ENCODE measurements at regions not wholly inside any gene's neighbourhood (a gene's known extent, or its start where the extent isn't known, plus 50 kb on each side); places are given as distances from the start of the nearest gene placed in this dataset.
"Not testable (repeated sequence)": the region's sequence is repeated elsewhere in the genome, so short reads cannot be mapped to it uniquely, and the experiment has no call there.

- DNase-seq, result not testable (repeated sequence)
Observed at GRCh38 chr7:150110882-150111281, 212.3 kb upstream of the LRRC61 start.

DNA sequence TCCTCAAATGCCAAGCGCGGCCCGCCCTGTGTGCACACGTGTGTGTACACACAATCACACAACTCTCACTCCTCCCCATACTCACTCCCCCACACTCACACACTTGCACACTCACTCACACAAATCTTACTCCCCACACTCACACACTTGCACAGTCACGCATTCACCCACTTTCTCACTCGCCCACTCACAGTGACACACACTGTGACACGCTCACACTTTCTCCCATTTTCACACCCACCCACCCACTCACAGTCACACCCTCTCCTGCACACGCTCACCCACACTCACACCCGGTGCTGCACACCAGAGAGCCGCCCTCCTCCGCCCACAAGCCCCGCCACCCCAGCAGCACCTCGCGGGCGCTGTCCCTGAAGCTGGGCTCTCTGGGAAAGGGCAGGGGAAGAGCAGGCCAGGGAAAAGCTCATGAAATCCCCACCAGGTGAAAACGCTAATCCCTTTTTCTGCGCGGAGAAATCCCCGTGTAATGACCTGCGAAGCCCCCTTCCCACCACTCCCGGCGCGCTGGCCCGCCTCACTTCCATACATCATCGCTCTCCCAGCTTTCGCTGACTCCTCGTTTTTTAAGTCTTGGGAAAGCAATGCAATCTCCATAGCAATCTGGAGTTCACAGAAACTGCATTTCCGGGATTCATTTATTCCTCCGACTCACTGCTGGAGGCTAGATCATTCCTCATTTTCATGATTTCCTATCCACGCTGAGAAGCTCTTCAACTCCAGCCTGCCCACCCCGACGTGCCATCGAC is 211.6 kb upstream of the LRRC61 start:
- DNase-seq, result not testable (repeated sequence)

GRCh38 chr7:150113301-150113700 is 209.9 kb upstream of the LRRC61 start:
- not testable (repeated sequence) for DNase-seq

DNA sequence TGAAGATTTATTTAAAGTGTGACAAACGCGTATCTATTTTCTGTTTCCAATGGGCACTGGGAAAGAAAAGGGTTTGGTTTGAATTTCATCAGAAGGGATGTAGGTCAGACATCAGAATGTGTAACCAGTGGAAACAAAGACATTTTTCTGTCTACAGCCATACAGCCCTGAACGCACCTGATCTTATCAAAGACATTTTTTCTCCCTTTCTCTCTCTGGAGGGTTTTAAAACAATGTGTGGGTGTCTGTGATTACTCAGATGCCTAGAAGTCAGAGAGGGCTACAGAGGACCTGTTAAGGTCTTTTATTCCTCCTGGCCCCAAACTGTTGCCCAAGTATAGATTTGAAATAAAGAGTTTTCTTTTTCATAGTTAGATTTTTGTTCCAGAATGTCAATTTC is 208.6 kb upstream of the LRRC61 start:
- DNase-seq, result not testable (repeated sequence)

DNA sequence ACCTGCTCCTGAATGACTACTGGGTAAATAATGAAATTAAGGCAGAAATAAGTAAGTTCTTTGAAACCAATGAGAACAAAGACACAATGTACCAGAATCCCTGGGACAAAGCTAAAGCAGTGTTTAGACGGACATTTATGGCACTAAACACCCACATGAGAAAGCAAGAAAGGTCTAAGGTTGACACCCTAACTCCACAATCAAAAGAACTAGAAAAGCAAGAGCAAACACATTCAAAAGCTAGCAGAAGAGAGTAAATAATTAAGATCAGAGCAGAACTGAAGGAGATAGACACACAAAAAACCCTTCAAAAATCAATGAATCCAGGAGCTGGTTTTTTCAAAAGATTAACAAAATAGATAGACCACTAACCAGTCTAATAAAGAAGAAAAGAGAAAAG is 203.2 kb upstream of the LRRC61 start:
- not testable (repeated sequence) for DNase-seq

DNA sequence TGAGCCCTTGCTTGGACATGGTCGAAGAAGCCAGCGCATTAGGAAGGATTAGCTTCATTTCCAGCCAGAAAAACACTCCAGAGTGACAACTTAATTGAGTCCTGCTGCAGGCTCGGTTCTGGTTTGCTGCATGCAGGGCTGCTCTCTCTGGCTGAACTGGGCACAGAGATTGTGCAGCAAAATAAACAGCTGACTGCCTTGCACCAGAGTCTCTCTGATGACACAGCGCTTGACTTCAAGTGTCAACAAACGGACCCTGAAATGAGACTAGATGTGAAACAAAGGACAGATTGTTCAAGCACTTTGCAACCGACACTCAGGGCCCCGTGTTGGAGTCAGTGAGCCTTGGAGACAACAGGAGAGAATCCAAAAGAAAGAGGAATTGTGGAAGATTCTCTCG is 197.3 kb upstream of the LRRC61 start:
- not testable (repeated sequence) for DNase-seq

- DNase-seq, result not testable (repeated sequence)
Observed at GRCh38 chr7:150134451-150134850, 188.7 kb upstream of the LRRC61 start.

- DNase-seq, result not testable (repeated sequence)
Observed at GRCh38 chr7:150135620-150136190, 187.4 kb upstream of the LRRC61 start.

DNA sequence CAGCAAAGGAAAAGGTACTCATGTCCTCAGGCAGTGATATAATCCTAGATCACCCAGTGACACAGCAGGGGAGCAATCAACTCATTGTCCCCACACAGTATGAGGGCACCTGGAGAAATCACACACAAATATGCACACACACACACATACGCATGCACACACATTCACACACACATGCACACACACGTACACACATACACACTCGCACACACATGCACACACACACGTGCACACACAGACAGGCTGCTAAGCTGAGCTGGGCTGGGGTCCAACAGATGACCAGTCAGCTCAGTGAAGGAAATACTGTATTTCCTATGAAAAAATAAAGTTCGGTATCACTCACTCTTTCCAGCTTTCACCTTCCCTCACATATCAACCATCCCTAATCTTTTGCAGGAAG is 183.3 kb upstream of the LRRC61 start:
- DNase-seq, result not testable (repeated sequence)

DNA sequence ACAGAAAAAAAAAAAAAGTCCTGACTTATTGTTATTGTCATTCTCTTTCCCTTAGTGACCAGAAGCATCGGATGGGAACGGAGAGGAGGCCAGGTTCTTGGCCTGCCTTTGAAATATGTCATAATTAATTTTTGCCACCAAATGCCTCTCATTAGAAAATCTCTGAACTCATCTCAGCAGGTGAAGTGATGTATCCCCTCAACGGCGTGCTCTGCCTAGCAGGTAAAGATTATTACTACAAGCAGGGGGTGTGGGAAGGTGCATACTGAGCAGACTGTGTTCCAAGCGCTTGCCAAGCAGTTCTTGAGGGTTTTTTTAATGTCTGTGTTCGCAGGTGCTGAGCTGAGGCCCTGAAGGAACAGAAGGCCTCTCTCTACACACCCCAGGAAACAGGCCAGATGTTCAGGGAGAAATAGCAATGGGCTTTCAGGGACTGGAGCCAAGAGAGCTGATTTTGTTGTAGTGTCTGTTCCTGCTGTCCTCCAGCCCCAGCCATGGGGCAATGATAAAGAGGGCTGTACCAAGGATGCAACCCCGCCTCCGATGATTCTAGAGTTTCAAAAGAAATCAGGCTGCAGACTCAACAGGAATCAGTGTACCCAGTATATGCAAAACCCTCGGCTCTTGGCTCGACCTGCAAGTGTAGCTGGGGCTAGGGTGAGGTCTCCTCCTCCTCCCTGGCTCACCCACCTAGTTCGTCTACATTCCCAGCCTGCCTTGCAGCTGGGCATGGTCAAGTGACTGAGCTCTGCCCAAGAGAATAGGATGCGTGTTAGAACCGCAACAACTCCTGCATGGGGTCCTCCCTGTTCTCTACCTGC is 181.4 kb upstream of the LRRC61 start:
- not testable (repeated sequence) for DNase-seq

DNA sequence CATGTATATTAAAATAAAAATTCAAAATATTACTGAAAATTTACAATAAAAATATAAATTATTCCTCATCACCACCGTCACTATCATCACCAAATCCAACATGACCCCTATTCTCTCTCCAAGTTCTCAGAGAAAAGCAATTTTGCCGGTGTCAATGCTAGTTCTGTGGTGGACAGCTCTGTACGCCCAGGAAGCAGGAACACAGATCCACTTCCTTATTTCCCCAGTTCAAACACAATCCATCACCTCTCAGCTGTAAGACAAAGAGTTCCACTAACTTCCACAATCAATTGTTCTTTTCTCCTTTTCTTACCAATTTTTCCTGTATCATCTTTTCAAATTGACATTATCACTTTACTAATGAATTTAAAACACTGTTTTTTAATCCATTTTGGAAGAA is 177.0 kb upstream of the LRRC61 start:
- DNase-seq, result not testable (repeated sequence)

GRCh38 chr7:150147524-150147923 is 175.6 kb upstream of the LRRC61 start:
- not testable (repeated sequence) for DNase-seq

DNA sequence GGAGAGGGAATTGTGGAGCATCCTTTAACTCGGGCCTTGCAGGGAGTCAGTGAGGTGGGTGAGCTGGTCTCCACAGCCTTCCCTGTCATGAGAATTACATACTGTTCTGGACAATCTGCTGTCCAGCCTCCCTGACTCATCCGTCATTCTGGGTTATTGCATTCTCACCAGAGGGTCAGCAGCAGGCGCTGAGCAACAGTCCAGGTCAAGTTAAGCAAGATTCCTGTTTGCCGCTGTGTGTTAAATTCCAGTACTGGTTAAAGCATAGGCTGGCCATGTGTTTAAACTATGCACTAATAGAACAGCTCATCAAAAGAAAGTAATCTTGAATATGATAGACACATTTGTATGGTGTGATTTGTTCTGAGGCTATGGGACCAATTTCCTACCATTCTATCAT is 167.1 kb upstream of the LRRC61 start:
- not testable (repeated sequence) for DNase-seq

- not testable (repeated sequence) for DNase-seq
Observed at GRCh38 chr7:150158696-150159095, 164.5 kb upstream of the LRRC61 start.

DNA sequence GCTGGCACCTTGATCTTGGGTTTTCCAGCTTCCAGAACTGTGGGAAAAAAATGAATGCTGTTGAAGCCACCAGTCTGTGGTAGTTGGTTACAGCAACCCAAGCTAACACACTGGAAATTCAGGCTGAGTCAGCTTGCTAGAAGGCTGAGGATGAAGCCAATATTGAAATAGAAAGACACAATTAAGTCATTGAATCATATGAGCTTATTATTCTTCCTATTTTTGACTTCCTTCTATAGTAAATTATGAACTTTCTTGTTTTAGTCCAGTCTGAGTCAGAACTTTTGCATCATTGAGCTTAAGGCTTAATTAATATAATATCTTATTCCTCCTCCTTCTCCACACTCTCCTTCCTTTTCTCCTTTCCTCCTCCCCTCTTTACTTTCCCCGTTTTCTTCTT is 153.6 kb upstream of the LRRC61 start:
- not testable (repeated sequence) for DNase-seq

- not testable (repeated sequence) for DNase-seq
Observed at GRCh38 chr7:150169943-150170490, 153.1 kb upstream of the LRRC61 start.

DNA sequence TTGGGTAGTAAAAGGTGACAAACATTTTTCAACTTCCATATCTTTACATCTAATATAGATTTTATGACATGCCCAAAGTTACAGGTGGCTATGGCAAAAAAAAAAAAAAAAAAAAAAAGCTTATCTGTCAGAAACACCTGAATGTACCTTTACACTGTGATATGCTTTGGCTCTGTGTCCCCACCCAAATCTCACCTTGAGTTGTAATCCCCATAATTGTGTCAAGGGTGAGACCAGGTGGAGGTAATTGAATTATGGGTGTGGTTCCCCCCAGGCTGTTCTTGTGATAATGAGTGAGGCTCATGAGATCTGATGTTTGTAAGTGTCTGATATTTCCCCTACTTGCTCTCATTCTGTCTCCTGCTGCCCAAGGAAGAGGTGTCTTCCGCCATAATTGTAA is 139.6 kb upstream of the LRRC61 start:
- not testable (repeated sequence) for DNase-seq

- DNase-seq, result not testable (repeated sequence)
Observed at GRCh38 chr7:150189963-150190362, 133.2 kb upstream of the LRRC61 start.

GRCh38 chr7:150192541-150192940 is 130.6 kb upstream of the LRRC61 start:
- DNase-seq, result not testable (repeated sequence)

DNA sequence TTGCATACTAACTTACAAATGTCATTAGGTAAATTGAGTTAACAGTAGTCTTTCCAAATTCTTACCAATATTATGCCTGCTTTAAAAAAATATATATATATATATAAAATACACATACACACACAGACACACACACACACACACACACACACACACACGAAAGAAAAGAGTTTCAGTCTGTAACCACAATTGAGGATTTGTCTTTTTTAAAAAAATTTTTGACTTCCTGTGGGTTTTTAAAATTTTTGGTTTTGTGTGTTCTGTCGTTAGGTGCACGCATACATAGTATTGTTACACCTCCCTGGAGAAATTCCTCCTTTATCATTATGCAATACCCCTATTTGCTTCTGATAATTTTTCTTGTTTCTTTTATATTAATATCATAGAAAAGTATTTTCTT is 129.3 kb upstream of the LRRC61 start:
- DNase-seq, result not testable (repeated sequence)

All from activated effector memory CD4-positive, alpha-beta T cell treated with anti-CD3 and anti-CD28 coated beads, Interleukin-2, amount 50 U/mL, for 16 hours (primary cell).